Suprapubic skin (tissue), 4 donors: ENCODE measurements at regions not wholly inside any gene's neighbourhood (a gene's known extent, or its start where the extent isn't known, plus 50 kb on each side); places are given as distances from the start of the nearest gene placed in this dataset.

Experiments
- DNase-seq, 2 donors: peaks; one replicate each; pipeline ENCODE4 v3.0.0-alpha.2; 2019; ENCODE audit warnings: low spot score in 2 of 2
- H3K27ac ChIP-seq: fragments of 200-600 bp; sonication (generic); one replicate; pipeline ENCODE4 v1.5.1; 2019
- H3K27me3 ChIP-seq: fragments of 200-600 bp; sonication (generic); one replicate; pipeline ENCODE4 v1.5.1; 2019
- H3K36me3 ChIP-seq: fragments of 200-600 bp; sonication (generic); one replicate; pipeline ENCODE4 v1.5.1; 2019
- H3K4me1 ChIP-seq: fragments of 200-600 bp; sonication (generic); one replicate; pipeline ENCODE4 v1.5.1; 2019
- H3K4me3 ChIP-seq: fragments of 200-600 bp; sonication (generic); one replicate; pipeline ENCODE4 v1.5.1; 2019; ENCODE audit warnings: mild to moderate bottlenecking
- H3K9me3 ChIP-seq: fragments of 200-600 bp; sonication (generic); one replicate; pipeline ENCODE4 v1.5.1; 2019
- EP300 ChIP-seq: sonication (generic); formaldehyde crosslinking; IDR thresholded peaks from one replicate; pipeline ENCODE4 v1.6.1; 2017; ENCODE audit warnings: antibody characterized with exemption
- POLR2A ChIP-seq, 2 donors: fragments of 450-650 bp; IDR thresholded peaks; one replicate each; pipeline ENCODE4 v1.6.1; 2017; ENCODE audit warnings: antibody characterized with exemption in 2 of 2, mild to moderate bottlenecking in 2 of 2, moderate library complexity in 2 of 2
- POLR2AphosphoS5 ChIP-seq, 3 donors: sonication (generic); formaldehyde crosslinking; IDR thresholded peaks; one replicate each; pipeline ENCODE4 v1.6.1; 2017; ENCODE audit warnings: antibody characterized with exemption in 3 of 3
- WGBS: methylation state at CpG from one replicate; pipeline ENCODE4 v1.1.5; 2018; 5-methylcytosine and 5-hydroxymethylcytosine counted together
- TF ChIP-seq, protein P1 (sequence below), 2 donors: fragments of 200-600 bp in 1 of 2; fragments of 450-650 bp in 1 of 2; sonication (generic) in 1 of 2; IDR thresholded peaks; one replicate each; pipeline ENCODE4 v1.5.1; 2016 to 2019; ENCODE audit warnings: antibody characterized with exemption in 2 of 2, mild to moderate bottlenecking in 1 of 2, moderate library complexity in 1 of 2

DNA sequence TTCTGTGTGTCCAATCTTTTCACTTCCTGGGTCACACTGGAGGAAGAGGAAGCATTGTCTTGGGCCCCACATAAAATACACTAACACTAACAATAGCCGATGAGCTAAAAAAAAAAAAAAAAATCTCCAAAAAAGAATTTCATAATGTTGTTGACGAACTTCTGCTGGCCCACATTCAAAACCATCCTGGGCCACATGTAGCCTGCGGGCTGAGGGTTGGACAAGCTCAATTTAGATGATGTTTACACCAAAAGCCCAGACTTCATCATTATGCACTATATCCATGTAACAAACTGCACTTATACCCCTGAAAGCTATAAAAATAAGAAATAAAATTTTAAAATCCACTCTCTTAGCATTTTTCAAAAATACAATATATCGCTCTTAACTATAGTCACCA, 187.8 kb upstream of the PTBP2 start:
- H3K27me3 ChIP-seq: no peaks in the 10 kb centered on the region
- WGBS: 80% methylated on average over 4 of the region's 4 CpGs
- no peak for TF ChIP-seq EP300
- TF ChIP-seq, protein P1, sequence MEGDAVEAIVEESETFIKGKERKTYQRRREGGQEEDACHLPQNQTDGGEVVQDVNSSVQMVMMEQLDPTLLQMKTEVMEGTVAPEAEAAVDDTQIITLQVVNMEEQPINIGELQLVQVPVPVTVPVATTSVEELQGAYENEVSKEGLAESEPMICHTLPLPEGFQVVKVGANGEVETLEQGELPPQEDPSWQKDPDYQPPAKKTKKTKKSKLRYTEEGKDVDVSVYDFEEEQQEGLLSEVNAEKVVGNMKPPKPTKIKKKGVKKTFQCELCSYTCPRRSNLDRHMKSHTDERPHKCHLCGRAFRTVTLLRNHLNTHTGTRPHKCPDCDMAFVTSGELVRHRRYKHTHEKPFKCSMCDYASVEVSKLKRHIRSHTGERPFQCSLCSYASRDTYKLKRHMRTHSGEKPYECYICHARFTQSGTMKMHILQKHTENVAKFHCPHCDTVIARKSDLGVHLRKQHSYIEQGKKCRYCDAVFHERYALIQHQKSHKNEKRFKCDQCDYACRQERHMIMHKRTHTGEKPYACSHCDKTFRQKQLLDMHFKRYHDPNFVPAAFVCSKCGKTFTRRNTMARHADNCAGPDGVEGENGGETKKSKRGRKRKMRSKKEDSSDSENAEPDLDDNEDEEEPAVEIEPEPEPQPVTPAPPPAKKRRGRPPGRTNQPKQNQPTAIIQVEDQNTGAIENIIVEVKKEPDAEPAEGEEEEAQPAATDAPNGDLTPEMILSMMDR (IDR thresholded peaks at IDR 0.05): no peak
- no peak for TF ChIP-seq POLR2A (IDR thresholded peaks at IDR 0.05)
- TF ChIP-seq POLR2AphosphoS5 (IDR thresholded peaks at IDR 0.05): no peak
- no peak for DNase-seq
- H3K4me3 ChIP-seq: no peak overlapping the region
- no peaks in the 10 kb centered on the region for H3K4me1 ChIP-seq
- no peaks in the 10 kb centered on the region for H3K36me3 ChIP-seq
- H3K27ac ChIP-seq: no peak overlapping the region
- peaks cover 7% of the 10 kb centered on the region for H3K9me3 ChIP-seq

DNA sequence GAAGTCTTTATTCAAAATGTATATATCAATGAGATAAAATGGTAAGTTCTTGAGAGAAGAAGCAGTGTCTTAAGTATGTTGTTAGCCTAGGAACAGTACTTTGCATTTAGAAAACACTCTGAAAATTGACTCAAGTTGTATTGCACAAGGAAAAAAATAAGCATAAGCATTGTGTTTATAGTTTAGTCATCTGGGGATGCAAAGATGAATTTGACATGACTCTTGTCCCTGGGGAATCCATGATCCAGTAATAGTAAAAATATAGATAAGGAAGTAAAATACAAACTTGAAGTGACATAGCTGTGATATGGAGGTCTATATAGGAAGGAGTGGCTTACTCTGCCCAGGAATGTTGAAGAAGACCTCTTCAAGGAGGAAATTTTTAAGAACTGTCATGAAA, 185.0 kb upstream of the PTBP2 start:
- H3K4me3 ChIP-seq: no peak overlapping the region
- H3K27ac ChIP-seq: no peak overlapping the region
- H3K4me1 ChIP-seq: no peaks in the 10 kb centered on the region
- no peak for DNase-seq
- no peaks in the 10 kb centered on the region for H3K27me3 ChIP-seq
- H3K9me3 ChIP-seq: no peaks in the 10 kb centered on the region
- no peaks in the 10 kb centered on the region for H3K36me3 ChIP-seq
- TF ChIP-seq POLR2A (IDR thresholded peaks at IDR 0.05) (no peak), POLR2AphosphoS5 (IDR thresholded peaks at IDR 0.05) (no peak), EP300 (no peak)
- TF ChIP-seq, protein P1 (IDR thresholded peaks at IDR 0.05): no peak

DNA sequence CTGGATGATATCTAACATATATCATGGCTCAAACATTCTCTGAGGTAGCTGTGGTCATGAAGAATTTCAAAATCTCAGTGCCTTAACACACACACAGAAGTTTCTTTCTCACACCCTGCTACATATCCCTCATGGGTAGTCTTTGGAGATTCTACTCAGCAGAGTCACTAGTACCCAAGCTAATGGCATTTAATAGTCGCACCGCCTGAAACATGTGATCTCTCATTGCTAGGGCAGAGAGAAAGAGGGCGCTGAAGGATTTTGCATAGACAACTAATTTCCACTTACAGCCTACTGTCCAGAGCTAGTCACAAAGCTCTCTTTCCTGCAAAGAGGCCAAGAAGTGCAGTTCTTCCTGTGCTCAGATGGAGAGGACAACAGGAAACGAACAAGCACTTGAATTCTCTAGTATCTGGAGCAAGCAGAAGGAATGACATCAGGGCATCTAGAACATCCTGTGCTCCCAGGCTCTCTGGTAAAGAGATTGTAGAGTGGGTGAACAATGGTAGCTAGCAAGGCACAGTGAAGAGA, 183.4 kb upstream of the PTBP2 start:
- WGBS: 55% methylated on average over 4 of the region's 4 CpGs
- Histone ChIP-seq H3K4me1 (no peaks in the 10 kb centered on the region), H3K27me3 (no peaks in the 10 kb centered on the region), H3K9me3 (no peaks in the 10 kb centered on the region), H3K4me3 (no peak overlapping the region), H3K36me3 (no peaks in the 10 kb centered on the region), H3K27ac (peak overlapping the region; percentile 82)
- DNase-seq: no peak
- peak; percentile 70 for TF ChIP-seq EP300
- no peak for TF ChIP-seq POLR2AphosphoS5 (IDR thresholded peaks at IDR 0.05)
- TF ChIP-seq POLR2A (IDR thresholded peaks at IDR 0.05): no peak
- TF ChIP-seq, protein P1 (IDR thresholded peaks at IDR 0.05): no peak

DNA sequence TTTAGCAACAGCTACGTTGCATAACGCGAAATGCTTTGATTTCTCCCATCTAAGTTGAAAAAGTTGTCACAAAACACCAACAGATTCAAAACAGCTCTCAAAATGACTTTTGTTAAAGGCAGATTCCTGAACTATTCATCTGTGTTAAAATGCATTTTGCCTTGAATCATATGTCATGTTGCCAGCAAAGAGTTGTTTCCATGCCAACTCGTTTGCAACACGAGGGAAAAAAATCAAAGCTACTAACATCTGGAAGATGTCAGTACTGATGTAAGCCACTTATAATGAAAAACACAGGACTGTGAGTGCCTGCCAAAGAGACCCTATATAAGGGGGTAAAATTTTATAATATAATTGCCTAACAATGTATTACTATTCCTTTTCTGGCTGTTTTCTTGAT, 182.7 kb upstream of the PTBP2 start:
- DNase-seq: peak in 1 of 2 donors; percentile 68
- Histone ChIP-seq H3K9me3 (no peaks in the 10 kb centered on the region), H3K4me1 (no peaks in the 10 kb centered on the region), H3K36me3 (no peaks in the 10 kb centered on the region), H3K4me3 (no peak overlapping the region), H3K27me3 (no peaks in the 10 kb centered on the region), H3K27ac (peak overlapping the region; percentile 82)
- TF ChIP-seq POLR2AphosphoS5 (IDR thresholded peaks at IDR 0.05): peak in 2 of 3 donors; percentile 14 to 85
- no peak for TF ChIP-seq POLR2A (IDR thresholded peaks at IDR 0.05)
- peak; percentile 45 for TF ChIP-seq EP300
- WGBS: 21% methylated on average over 5 of the region's 5 CpGs

DNA sequence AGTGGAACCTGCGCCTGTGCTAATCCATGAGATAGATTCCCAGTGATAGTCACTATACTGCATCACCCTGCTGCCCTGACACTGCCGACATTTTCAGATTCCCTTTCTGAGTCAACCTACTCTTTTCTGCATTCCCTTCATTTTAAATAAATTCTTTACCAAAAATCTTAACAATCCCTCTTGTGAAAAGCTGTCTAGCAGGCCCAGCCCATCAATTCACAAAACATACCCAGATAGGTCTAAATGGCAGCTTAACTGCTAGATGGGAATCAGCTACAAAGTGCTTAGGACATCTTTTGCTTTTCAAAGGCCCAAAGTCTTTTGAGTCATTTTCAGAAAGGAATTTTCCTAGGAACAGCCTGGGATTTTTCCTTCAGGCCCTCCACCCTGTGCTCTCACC, 180.1 kb upstream of the PTBP2 start:
- H3K27me3 ChIP-seq: no peaks in the 10 kb centered on the region
- H3K9me3 ChIP-seq: no peaks in the 10 kb centered on the region
- TF ChIP-seq, protein P1 (IDR thresholded peaks at IDR 0.05): no peak
- TF ChIP-seq EP300 (no peak), POLR2AphosphoS5 (IDR thresholded peaks at IDR 0.05) (no peak), POLR2A (IDR thresholded peaks at IDR 0.05) (no peak)
- 91% methylated on average over 2 of the region's 2 CpGs for WGBS
- no peaks in the 10 kb centered on the region for H3K4me1 ChIP-seq
- H3K27ac ChIP-seq: no peak overlapping the region
- no peak for DNase-seq
- H3K36me3 ChIP-seq: no peaks in the 10 kb centered on the region
- no peak overlapping the region for H3K4me3 ChIP-seq
